Glomerular visceral epithelial cell (primary cell): ENCODE measurements at regions not wholly inside any gene's neighbourhood (a gene's known extent, or its start where the extent isn't known, plus 50 kb on each side); places are given as distances from the start of the nearest gene placed in this dataset.
A peak's percentile ranks its signal among the peaks of the same experiment; 100 is the strongest.
"Not testable (repeated sequence)": the region's sequence is repeated elsewhere in the genome, so short reads cannot be mapped to it uniquely, and the experiment has no call there.

ENCODE experiments used
- DNase-seq: peaks from one replicate; pipeline ENCODE4 v3.0.0-alpha.2; 2016; ENCODE audit errors: extremely low spot score

DNA sequence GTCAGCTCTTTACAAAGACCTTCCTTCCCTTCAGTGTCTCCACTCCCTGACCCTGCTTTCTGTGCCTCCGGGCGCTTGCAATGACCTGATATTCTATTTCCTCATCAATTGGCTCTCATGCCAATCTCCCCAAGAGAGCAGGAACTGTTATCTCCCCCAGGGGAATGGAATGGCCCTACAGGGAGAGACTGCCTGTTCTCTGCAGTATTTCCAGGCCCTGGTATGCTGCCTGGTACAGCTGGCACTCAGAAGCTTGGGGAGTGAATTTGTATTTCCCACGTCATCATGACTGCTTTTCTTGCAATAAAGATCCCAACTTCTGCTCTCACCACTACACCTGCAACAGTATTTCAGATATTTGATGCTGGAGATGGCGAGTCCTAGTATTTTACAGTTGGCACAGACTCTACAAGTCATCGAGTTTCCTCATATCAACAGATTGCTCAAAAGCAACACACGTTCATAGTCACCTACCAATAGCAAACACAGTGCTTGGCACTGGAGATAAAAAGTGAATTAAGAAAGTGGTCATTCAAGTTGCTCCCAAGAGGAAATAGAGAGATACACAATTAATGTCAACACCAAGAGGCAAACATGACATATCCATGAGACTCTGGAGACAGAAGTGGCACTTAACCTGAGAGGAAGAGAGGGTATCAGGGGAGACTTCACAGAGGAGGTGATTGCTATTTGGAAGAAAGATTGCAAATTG is 90.5 kb upstream of the EGFL6 start:
- DNase-seq = no peak

DNA sequence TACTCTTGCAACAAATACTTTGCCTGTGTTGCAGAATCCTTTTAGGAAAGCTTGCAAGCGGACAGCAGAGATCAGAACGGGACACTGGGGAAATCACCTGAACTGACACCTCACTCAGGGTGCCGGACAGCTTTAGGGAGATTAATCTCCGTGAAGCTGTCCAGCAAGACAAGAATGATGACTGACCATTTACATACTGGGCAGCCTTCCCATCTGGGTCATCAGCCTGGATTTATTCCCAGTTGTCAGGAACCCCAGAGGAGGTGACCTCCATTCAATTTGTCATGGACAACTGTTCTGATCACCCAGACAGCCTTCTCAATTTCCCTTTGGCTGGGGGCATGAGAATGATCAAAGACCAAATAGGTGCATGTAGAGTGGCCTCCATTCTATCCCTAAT is 93.0 kb upstream of the EGFL6 start:
- DNase-seq = no peak

DNA sequence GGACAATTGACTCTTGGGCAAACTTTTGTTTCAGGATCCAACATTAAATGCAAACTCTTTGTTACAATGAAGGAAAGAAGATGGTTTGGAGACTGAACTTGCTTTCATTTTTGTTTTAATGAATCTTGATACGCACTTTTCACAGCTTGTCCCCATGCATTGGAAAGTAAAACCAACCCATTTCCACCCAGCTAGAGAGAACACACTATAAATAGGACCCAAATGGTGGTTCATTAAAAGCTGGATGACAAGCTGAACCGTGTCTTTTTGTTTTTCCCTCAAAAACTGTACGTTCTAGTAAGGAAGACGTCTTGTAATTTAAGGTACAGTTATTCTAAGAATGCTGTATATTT is 95.3 kb upstream of the EGFL6 start:
- no peak for DNase-seq

DNA sequence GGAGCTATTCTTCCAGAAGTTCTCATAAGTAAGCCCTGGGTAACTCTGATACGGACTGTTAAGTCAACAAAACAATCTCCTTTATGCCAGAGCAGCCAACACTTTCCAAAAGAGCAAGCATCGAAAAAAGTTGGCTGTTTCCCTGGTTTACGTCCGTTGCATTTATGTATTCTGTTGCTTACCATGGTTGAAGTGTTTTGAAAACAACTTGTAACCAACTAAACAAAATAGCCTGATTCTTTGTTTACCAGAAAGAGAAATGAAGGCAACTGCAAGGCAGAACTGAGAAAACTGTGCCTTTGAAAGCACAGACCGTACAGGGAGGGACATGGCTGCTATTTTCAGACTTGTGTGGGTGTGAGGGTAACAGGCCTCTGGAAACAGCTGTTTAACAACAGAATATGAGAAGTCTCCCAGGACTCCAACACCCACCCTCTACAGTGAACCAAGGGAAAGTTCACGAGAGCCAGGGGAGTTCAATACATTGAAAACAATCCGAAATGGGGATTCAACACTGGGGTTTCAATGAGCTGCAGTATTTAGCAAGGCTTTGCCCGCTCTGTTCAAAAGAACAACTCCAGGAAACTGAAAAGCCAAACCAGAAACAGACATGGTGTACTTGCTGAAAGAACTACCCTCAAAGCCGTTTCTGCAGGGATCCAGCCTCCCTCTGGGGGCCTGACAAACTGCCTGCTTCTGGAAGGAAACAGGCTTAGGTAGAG is 95.8 kb upstream of the EGFL6 start:
- DNase-seq = no peak

DNA sequence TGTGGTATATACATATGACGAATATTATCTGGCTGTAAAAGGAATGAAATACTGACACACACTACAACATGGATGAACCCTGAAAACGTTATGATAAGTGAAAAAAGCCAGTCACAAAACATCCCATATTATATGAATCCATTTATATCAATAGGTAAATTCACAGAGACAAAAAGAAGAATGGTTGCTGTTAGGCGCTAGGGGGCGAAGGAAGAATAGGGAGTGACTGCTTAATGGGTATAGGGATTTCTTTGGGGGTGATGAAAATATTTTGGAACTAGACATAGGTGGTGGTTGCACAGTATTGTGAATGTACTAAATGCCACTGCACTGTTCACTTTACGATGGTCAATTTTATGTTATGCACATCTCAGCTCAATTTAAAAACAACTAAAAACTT is 96.4 kb upstream of the EGFL6 start:
- DNase-seq = no peak

DNA sequence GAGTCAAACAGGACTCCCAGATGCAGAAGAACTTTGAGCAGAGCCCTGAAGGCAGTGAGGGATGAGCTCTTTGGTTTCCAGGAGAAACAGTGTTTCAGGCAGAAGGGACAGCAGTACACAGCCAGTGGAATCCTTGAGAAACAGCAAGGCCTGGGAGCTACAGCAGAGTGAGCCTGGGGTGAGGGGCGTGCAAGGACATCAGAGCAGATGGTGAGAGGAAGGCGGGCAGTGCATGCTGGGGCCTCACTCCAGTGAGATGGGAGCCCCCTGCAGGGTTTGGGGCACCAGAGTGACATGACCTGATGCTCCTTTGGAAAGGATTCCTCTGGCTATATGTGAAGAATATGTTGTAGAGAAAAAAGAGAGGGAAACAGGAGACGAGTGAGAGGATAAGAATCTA is 98.1 kb upstream of the EGFL6 start:
- no peak for DNase-seq

DNA sequence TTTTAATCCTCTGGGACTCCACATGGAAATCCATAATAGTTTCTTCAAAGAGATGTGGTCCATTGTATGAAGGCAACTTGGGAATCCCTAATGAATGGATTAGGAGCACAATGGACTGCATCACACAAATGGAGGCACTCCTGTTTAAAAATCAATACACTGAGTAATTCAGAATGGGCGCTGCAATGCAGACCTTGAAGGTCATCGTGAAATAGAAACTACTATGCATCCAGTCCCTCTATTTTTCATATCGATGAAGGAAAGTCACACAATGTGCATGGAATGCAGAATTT is 98.8 kb upstream of the EGFL6 start:
- no peak for DNase-seq

DNA sequence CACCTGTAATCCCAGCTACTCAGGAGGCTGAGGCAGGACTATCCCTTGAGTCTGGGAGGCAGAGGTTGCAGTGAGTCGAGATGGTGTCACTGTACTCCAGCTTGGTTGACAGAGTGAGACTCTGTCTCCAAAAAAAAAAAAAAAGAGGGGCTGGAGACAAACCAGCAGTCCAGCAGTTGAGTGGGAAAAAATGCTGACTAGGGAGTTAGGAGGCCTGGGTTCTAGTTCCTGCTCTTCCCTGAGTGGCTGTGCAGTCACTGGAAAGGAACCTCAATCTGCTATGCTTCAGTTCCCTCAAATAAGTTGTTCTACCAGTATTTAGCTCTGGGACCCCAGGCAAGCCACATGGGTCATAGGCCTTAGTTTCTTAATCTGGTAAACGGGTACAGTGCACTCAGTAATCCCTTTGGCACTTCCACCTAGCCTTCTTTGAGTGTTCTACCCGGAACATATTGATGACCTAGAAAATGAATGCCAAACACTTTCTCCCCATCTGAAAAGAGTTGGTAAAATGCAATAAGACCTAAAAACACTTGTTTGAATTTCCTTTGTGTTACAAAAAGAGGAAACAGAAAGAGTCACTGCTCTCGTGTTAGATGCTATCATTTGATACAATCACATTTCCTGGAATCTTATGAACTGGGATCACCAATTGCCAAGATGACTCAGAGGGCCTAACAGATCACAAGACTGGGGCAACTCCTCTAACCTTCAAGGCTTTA is 99.3 kb upstream of the EGFL6 start:
- DNase-seq = peak; percentile 5

DNA sequence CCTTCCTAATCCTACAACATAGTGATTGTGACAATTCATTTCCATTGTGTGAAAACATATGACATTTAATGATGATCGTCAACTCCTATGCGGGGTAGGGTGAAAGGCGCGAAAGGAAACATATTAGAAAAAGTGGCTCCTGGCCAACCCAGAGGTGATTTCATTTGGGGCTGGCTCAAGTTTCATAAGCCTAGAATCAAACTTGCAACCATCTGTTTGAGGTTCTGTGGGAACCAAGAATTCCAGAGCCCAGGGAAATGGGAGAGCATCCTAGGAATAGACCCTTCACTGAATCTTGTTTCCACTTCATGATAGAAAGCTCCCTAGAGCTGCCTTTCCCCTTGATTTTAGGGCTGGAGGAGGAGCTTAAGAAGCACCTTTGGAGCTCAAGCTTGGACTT is 101.3 kb upstream of the EGFL6 start:
- DNase-seq = no peak

DNA sequence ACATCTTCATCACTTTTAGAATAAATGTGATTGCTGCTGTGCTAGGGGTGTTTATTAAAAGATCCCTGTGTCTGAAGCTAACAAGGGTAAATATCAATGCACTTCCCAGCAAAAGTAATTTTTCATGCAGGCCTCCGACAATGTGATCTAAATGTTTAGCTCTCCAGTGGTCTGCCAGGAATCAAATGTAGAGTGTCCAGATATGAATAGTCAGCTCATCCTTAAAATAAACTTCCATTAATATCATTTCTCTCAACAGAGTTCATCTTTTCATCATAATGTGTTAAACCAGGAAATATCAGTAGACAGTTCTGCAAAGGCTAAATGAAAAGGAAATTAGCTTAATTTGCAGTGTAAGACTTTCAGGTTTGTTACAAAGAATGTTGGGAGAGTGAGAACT is 102.2 kb upstream of the EGFL6 start:
- DNase-seq = no peak

DNA sequence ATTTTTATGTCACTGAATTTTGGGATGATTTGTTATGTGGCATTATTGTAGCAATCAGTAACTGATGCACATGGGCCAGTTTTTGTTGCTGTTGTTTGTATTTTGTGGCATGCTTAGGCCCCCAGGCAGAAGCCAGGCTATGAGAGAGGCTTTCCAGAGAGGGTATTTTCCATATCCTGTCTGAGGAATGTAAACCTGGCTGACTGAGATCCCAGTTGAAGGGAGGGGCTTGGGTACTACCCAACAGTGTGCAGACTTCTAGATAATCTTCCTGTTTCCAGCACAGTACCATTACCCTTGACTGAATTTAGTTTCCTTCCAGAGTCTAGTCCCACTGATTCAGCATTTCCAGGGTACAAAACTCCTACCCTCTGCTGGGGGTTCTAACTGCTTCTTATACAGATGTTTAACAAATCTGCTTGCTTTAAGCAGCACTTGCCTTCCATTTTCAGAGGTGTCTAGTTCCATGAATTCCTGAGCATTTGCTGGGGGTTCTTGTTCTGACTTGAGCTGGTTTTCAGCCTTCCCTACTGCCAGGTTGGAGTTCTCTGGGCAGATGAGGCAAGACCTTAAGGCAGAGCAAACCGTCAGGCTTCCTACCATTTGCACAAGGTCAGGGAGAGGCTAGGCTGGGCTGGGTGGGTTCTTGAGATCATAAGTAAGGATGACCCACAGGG is 104.7 kb upstream of the EGFL6 start:
- no peak for DNase-seq

DNA sequence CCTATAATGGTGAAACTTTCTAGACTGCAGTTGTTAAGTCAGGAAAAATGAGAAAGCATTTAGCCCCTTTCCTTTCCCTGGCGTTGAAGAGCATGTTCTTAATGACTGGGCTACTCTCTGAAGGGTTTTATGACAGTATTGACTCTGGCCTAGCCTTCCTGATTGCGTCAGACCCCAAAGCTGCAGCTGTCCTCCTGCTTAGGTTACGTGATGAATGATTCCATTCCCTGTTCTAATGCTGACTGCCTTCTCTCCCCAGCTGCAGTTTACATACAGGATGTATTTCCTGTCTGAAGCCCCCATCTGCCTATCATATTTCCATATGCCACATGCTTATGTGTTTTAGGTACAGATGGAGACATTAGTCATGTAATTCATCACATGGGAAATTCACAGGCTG is 105.8 kb upstream of the EGFL6 start:
- DNase-seq = peak; percentile 44

DNA sequence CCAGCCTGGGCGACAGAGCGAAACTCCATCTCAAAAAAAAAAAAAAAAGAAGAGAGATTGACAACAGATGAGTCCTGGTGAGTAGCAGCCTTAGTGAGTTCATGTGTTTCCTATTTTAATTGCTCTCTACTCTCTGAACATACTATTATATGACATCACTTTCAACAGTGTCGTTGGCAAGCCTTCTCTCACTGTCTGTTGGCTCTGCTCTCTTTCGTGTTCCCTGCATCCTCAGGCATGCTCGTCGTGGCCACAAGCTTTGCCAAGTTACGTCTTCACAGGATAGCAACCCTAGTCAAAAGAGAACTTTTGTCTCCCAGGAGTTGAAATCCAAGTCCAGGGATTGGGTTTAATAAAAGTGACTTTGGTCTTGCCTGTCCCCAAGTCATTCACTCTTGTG is 117.1 kb upstream of the EGFL6 start:
- DNase-seq = no peak

DNA sequence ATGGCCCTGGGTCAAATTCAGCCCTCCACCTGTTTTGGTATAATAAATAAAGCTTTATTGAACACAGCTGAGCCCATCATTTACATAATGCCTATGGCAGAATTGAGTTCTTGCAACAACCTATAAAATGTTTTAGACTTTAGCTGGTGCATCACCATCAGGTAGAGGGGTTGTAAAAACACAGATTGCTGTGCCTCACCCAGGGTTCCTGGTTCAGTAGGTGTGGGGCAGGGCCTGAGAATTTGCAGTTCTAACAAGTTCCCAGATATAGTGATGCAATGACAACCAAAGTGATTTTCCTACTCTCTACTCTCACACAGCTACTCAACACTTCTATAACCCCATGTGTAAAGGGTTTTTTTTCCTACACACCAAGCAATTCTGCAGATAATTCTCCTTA is 120.0 kb upstream of the EGFL6 start:
- DNase-seq = no peak

DNA sequence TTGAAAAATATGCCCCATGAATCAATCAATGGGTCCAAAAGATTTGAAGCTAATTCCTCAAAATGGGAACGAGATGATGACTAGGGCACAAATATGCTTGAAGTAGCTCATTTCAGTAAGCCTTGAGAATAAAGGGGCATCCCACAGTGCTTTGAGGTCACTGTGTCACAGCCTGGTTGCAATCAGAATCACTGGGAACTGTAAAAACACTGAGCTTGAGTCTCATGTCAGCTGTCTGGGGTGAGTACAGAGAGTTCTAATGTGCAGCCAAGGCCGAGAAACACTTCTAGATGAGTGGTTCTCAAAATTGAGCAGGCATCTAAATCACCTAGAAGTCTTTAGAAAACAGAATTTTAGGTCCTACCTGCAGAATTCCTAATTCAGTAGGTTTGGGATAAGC is 120.5 kb upstream of the EGFL6 start:
- no peak for DNase-seq

DNA sequence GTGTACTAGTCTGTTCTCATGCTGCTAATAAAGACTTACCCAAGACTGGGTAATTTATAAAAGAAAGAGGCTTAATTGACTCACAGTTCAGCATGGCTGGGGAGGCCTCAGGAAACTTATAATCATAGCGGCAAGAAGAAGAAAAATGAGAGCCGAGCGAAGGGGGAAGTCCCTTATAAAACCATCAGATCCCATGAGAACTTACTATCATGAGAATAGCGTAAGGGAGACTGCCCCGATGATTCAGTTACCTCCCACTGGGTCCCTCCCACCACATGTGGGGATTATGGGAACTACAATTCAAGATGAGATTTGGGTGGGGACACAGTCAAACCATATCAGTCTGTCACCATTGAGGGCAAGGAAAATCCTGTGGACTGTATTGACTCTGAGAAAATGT is 121.8 kb upstream of the ATXN3L start:
- DNase-seq = not testable (repeated sequence)

DNA sequence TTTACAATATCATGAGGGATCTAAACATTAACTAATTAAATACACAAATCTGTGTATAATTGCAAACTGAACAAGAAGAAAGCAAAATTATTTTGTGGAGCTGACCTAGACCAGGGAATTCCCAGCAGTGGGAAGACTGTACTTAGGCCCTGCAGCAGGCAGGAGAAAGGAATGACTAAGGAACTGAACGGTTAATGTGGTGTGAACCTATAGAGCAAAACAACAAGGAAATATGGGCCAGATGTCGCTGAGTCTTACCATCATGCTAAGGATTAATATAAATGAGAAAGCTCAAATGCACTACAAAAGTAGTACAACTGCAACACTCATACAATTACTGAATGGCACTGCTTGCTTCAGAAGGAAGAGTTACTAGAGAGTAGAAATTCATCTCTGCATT is 120.3 kb upstream of the ATXN3L start:
- DNase-seq = peak; percentile 27

DNA sequence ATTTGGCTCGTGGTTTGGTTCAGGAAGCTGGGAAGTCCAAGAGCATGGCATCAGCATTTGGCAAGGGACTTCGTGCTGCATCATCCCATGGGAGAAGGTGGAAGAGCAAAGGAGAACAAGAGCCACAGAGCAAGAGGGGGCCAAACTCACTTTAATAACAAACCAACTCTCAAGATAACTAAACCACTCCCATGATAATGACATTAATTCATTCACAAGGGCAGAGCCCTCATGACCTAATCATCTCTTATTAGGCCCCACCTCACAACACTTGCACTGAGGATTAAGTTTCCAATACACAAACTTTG is 113.4 kb upstream of the ATXN3L start:
- DNase-seq = peak; percentile 34

DNA sequence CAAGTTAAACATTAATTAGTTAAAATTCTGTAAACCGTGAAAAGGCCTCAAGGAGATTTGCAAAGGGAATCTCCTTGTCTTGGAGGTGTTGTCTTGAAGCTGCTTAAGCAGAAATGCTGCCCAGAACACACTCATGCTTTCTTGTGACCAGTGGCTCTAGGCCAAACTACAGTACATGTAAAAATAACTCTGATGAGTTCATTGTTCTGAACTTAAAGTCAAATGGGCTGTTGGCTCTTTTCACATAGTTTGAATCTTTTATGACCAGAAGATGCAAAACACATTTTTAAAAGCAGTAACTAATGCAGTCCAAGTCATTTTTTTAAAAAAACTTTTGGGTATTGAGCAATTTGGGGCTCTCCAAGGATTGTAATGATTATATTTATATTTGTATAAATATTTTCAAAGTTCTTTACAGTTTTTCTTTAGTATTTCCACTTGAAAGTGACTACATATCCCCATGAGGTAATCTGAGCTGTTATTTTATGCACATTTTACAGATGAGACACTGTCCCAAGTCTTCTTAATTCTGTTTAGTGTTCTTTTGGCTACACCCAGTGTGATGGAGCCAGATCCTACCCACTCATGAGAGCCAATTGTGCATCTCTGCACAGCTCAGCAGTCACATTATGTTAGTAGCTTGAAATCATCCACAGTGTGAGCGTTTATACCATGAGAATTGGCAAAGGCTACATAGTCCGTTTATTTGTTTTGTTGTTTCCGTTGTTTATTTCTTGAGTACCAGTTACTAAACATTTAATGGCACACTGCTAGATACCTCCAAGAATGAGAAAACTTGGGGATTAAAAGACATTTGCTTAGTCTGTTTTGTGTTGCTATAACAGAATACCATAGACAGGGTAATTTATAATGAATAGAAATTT is 112.8 kb upstream of the ATXN3L start:
- DNase-seq = peak; percentile 75

DNA sequence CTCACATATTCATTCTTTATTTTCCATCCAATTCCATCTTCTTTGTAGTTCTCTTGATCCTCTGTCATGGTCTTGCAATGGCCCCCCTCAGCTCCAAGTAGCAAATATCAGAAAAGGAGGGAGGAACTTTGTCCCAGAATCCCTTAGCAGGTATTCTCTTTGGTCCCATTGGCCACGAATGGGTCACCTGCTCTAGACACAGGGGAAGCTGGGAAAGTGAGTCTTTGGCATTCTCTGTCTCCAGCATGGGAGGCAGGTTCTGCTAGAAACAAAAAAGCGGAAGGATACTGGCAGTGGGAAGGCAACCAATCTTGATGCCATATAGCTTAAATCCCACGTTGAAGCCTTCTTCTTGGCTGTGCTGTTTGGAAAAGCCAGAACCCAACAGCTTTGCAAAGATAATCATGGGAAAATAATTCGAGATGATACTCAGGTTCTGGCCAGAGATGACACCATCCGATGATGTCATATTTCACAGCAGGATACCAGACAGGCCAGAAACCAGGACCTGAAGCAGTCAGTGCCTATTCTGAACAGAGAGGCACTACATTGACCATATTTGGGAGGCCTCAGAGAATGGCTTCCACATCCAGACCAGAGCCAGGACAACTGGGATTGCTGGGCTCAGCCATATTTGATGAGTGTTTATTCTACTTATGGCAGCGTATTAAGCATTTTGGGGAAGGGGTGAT is 110.4 kb upstream of the ATXN3L start:
- DNase-seq = no peak

DNA sequence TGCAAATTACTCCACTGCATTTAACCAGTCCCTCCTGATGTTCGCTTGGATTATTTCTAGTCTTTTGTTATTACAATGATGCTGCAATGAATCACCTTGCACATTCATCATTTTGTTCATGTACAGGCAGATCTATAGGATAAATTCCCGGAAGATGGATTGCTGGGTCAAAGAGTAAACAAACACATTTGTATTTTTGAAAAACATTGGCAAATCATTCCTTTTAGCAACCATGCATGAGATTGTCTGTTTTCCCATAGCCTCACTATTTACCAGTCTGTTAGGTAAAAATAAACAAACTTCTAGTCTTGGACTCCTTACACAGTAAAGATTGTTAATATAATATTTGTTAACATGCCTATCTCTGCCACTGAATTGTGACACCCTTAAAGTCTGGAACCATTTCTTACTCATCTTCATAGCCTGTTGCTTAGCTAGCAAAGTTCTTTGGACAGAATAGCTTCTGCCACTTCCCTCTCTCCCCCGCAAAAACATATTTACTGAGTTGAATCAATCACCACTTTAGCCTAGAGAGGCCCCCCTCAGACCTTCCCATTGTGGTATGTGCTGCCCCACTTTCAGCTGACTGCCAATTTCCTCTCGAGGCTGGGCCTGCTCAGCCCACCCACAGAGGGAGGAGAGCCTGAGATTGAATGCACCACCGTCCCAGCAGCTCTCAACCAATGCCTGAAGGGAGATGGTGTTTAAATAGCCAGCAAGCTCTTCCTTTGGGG is 108.4 kb upstream of the ATXN3L start:
- DNase-seq = peak; percentile 72
